ENCODE measurements at regions not wholly inside any gene's neighbourhood (a gene's known extent, or its start where the extent isn't known, plus 50 kb on each side); places are given as distances from the start of the nearest gene placed in this dataset.

DNA sequence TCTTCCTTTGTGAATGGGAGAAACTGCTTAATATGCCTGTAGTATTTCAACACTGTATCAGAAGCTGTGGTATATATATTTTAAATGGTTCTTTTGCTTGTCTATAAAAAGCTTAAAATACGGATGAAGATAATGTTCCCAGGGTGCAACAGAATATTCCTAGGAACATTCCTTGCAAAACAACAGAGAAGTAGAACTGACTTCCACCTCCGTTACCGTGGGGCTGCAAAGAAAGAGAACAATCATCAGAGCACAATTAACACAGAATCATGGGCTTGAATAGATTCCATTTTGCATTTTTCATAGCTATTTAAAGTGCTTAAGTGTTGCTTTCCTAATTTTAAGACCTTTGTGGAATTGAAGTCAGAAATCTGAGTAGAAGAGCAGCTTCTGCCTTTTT is 1227.7 kb downstream of the EFNB2 start:
- no peak for DNase-seq (ENCODE audit: insufficient read length, low spot score, missing footprints)
- Histone ChIP-seq H3K36me3 (ENCODE audit: insufficient read depth, low read length) (no peaks in the 10 kb centered on the region), H3K79me2 (ENCODE audit: insufficient read depth, low read length) (no peaks in the 10 kb centered on the region), H3K9me3 (ENCODE audit: low read depth, low read length) (no peaks in the 10 kb centered on the region), H3K4me2 (ENCODE audit: insufficient read depth, low read length) (no peak overlapping the region), H3K4me1 (ENCODE audit: insufficient read depth, low read length) (no peaks in the 10 kb centered on the region), H3K4me3 (ENCODE audit: insufficient read depth, low read length) (no peak overlapping the region), H4K20me1 (ENCODE audit: insufficient read depth, low read length) (no peaks in the 10 kb centered on the region), H3K27ac (ENCODE audit: low read depth, low read length) (no peak overlapping the region), H3K27me3 (ENCODE audit: insufficient read depth, low read length) (no peaks in the 10 kb centered on the region), H2AFZ (ENCODE audit: low read length) (no peak overlapping the region)
- TF ChIP-seq, protein P1, sequence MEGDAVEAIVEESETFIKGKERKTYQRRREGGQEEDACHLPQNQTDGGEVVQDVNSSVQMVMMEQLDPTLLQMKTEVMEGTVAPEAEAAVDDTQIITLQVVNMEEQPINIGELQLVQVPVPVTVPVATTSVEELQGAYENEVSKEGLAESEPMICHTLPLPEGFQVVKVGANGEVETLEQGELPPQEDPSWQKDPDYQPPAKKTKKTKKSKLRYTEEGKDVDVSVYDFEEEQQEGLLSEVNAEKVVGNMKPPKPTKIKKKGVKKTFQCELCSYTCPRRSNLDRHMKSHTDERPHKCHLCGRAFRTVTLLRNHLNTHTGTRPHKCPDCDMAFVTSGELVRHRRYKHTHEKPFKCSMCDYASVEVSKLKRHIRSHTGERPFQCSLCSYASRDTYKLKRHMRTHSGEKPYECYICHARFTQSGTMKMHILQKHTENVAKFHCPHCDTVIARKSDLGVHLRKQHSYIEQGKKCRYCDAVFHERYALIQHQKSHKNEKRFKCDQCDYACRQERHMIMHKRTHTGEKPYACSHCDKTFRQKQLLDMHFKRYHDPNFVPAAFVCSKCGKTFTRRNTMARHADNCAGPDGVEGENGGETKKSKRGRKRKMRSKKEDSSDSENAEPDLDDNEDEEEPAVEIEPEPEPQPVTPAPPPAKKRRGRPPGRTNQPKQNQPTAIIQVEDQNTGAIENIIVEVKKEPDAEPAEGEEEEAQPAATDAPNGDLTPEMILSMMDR (IDR thresholded peaks at IDR 0.05; ENCODE audit: extremely low read depth, low read depth, low read length), result no peak

DNA sequence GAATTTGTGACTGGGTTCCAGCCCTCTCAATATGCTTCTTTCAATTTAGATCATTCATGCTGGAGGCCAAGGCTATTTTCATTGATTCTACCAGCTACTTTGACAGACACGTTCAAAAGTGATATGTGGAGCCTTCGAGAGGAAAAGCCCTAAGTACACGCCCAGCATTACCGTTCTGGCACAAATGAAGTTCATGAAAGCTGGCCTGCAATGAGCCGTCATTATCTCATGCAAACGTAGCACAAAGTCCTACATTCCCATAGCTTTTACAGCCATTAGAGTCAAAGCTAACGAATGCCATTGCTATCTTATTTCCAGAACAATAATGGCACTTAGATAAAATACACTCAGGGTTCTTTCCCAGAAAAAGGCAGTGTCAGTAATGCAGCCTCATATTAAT is 1237.6 kb downstream of the EFNB2 start:
- Histone ChIP-seq H3K4me2 (ENCODE audit: insufficient read depth, low read length) (no peak overlapping the region), H2AFZ (ENCODE audit: low read length) (no peak overlapping the region), H3K4me3 (ENCODE audit: insufficient read depth, low read length) (no peak overlapping the region), H3K27ac (ENCODE audit: low read depth, low read length) (no peak overlapping the region), H3K4me1 (ENCODE audit: insufficient read depth, low read length) (no peaks in the 10 kb centered on the region), H3K27me3 (ENCODE audit: insufficient read depth, low read length) (no peaks in the 10 kb centered on the region), H3K36me3 (ENCODE audit: insufficient read depth, low read length) (no peaks in the 10 kb centered on the region), H4K20me1 (ENCODE audit: insufficient read depth, low read length) (no peaks in the 10 kb centered on the region), H3K9me3 (ENCODE audit: low read depth, low read length) (no peaks in the 10 kb centered on the region), H3K79me2 (ENCODE audit: insufficient read depth, low read length) (no peaks in the 10 kb centered on the region)
- DNase-seq (ENCODE audit: insufficient read length, low spot score, missing footprints), result no peak
- TF ChIP-seq, protein P1 (IDR thresholded peaks at IDR 0.05; ENCODE audit: extremely low read depth, low read depth, low read length), result no peak

DNA sequence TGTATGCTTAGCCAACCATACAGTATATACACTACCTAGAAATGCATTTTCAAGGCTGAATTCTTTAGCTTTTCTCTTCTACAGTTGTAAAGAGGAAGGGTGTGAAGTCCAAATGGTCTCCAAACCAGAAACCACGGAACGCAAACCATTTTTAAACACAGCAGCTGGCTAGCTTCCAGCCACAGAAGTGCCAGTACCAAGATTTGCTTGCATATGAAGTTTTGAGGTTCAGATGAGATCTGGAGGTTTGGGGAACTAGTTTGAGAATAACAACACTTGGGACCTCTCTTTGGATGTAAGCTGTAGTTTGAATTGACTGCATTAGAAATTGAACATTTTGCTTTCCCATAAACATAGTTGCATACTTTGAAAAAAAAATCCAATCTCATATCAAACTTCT is 1243.5 kb downstream of the EFNB2 start:
- Histone ChIP-seq H4K20me1 (ENCODE audit: insufficient read depth, low read length) (no peaks in the 10 kb centered on the region), H3K79me2 (ENCODE audit: insufficient read depth, low read length) (no peaks in the 10 kb centered on the region), H3K4me3 (ENCODE audit: insufficient read depth, low read length) (no peak overlapping the region), H3K4me1 (ENCODE audit: insufficient read depth, low read length) (no peaks in the 10 kb centered on the region), H3K27ac (ENCODE audit: low read depth, low read length) (no peak overlapping the region), H3K4me2 (ENCODE audit: insufficient read depth, low read length) (no peak overlapping the region), H2AFZ (ENCODE audit: low read length) (no peak overlapping the region), H3K9me3 (ENCODE audit: low read depth, low read length) (no peaks in the 10 kb centered on the region), H3K27me3 (ENCODE audit: insufficient read depth, low read length) (no peaks in the 10 kb centered on the region), H3K36me3 (ENCODE audit: insufficient read depth, low read length) (no peaks in the 10 kb centered on the region)
- TF ChIP-seq, protein P1 (IDR thresholded peaks at IDR 0.05; ENCODE audit: extremely low read depth, low read depth, low read length), result no peak
- no peak for DNase-seq (ENCODE audit: insufficient read length, low spot score, missing footprints)

DNA sequence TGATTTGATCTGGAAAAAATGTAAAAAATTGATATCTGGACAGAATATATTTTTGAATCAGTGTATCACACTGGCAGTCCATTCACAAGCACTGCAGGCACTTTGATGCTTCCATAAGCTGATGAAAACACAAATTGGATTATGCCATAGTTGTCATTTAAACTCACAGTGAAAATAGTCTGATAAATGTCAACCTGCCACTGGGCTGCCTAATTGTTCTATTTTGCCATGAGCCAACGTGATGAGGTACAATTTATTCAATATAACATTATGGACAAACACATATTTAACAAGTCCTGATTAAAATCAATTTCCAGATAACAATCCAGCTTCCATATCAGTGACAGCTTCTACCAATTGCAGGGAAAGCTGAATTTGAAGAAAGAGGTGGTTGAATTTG is 1244.9 kb downstream of the EFNB2 start:
- no peaks in the 10 kb centered on the region for H3K9me3 ChIP-seq (ENCODE audit: low read depth, low read length)
- no peak for DNase-seq (ENCODE audit: insufficient read length, low spot score, missing footprints)
- H3K4me3 ChIP-seq (ENCODE audit: insufficient read depth, low read length), result no peak overlapping the region
- TF ChIP-seq, protein P1 (IDR thresholded peaks at IDR 0.05; ENCODE audit: extremely low read depth, low read depth, low read length), result no peak
- no peak overlapping the region for H3K27ac ChIP-seq (ENCODE audit: low read depth, low read length)
- H3K4me1 ChIP-seq (ENCODE audit: insufficient read depth, low read length), result no peaks in the 10 kb centered on the region
- H4K20me1 ChIP-seq (ENCODE audit: insufficient read depth, low read length), result no peaks in the 10 kb centered on the region
- H3K4me2 ChIP-seq (ENCODE audit: insufficient read depth, low read length), result no peak overlapping the region
- H3K27me3 ChIP-seq (ENCODE audit: insufficient read depth, low read length), result no peaks in the 10 kb centered on the region
- H3K36me3 ChIP-seq (ENCODE audit: insufficient read depth, low read length), result no peaks in the 10 kb centered on the region
- H2AFZ ChIP-seq (ENCODE audit: low read length), result no peak overlapping the region
- H3K79me2 ChIP-seq (ENCODE audit: insufficient read depth, low read length), result no peaks in the 10 kb centered on the region

All from osteoblast (primary cell).